ENCODE measurements at regions not wholly inside any gene's neighbourhood (a gene's known extent, or its start where the extent isn't known, plus 50 kb on each side); places are given as distances from the start of the nearest gene placed in this dataset.

DNA sequence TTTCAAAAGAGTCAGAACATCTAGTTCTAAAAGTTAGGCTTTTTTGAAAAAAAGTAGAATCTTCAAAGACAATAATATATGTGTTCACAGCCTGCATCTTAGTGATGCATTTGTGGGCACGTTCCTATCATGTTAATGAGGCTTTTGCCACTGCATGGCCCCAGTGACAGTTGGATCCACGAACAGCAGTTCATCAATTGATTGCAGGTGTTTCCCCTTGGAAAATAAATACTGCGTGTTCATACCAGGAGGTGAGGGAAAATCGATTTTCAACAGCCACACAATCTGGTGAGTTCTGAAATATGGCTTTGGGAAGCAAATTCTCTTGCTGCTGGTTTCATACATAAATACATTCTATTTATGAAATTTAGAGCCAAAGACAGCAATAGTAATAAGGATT, 343.8 kb upstream of the SLC10A2 start:
- DNase-seq (ENCODE audit: low spot score) = no peak
- intact Hi-C loops (cut with DNase I) = no loop called here

DNA sequence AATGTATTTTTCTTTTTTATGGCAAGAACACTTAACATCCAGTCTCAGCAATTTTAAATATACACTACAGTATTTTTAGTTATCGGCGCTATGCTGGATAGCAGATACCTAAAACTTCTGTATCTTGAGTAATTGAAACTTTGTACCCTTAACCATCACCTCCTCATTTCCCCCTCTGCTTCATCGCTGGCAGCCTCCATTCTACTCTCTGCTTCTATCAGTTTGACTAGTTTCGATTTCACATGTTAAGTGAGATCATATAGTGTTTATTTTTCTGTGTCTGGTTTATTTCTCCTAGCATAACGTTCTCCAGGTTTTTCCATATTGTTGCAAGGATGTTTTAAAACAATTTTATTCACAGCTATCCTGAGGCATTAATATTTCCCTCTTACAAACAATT, 340.8 kb upstream of the SLC10A2 start:
- no peak for DNase-seq (ENCODE audit: low spot score)
- intact Hi-C loops (cut with DNase I) = no loop called here

DNA sequence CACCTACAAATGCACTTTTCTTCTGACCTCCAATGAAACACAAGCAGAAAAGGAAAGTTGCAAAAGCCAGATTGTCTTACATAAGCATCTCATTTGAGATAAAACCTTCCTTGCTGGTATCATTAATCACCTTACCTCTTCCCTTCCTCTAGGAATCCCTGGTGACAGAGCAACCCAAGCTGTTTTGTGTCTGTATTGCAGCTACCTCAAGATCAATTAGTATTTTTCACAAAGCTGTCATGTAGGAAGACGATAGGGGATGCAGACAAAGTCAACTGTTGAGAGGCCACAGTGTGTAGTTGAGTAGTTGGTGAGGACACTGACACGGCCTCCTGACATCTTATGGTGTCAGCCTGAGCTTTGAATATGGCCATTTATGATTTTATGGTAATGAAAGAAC, 339.1 kb upstream of the SLC10A2 start:
- DNase-seq (ENCODE audit: low spot score) = no peak
- intact Hi-C loops (cut with DNase I) = no loop called here

DNA sequence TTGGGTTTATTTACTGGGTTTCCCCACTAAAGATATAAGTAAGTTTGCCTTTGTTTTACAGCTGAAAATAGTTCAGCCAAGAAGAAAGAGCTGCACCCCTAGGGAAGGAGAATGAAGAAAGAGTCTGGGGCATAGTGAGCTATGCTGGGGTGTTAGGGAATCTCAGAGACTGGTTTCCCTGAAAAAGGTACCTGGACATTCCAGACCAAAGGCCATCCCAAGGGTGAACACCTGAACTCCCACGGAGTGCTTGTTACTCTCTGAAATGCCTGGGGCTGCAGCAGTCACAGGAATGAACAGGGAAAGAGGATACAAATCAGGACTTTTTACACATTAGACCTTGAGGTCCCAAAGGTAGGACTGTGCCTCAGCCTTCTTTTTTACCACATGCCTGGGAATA, 337.6 kb upstream of the SLC10A2 start:
- DNase-seq (ENCODE audit: low spot score) = no peak
- intact Hi-C loops (cut with DNase I) = no loop called here

DNA sequence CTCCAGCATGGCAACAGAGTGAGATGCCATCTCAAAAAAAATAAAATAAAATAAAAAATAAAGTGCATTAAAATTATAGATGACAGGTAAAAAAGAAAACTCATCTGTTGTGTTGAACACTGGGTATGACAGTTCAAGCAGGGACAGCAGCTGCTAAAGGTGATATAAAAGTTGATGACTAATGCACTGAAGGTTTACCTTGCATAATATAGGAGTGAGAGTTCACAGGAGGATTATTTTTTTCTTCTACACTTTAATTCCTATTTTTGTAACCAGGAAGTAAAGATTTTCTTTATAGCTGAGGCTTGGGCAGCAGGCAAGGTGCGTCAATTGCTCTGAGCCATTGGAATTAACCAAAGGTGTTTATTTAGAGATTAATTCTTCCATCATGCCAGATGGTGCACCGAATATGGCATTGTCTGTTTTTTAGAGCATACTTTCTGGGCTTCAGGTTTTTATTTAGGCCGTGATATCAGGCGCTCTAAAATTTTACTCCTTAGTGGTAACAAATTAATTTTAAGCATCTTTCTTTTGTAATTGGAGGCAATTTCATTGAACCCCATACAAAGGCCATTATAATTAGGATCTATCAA, 337.0 kb upstream of the SLC10A2 start:
- DNase-seq (ENCODE audit: low spot score) = no peak
- intact Hi-C loops (cut with DNase I) = no loop called here

DNA sequence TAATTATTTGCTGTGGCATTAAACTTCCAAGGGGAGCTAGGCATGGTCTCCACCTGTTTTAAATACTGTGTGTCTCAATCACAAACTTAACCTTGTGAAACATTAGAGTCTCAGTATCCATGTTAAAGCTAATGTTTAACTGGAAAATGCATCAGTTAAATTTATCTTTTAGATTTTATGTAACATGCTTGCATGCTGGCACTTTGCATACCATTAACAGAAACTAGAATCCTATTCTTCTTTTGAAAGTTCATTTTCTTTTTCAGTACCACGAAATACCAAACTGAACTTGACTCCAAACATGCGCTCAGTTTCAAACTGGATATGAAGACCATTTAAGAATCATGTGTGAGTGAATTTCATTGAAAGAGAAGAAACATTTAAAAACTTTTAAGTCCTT, 328.9 kb upstream of the SLC10A2 start:
- intact Hi-C loops (cut with DNase I) = no loop called here

DNA sequence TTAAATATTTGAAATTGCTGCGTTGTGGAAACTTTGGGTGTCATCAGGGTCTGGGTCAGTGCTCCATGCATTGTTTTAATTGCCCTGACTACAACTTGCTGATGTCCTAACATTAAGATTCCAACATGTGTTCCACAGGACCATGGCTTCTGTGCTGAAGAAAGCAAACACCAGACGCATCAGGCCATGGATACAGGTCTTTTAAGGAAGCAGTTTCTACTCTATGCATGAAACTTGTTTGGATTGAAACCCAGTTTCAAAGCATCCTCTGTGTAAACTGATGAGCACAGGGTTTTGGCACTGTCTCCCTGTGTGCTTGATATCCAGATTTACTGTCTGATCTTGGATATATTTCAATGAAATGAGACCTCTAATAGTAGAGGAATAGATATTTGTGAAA, 328.4 kb upstream of the SLC10A2 start:
- DNase-seq (ENCODE audit: low spot score) = no peak
- intact Hi-C loops (cut with DNase I) = no loop called here

More for the DNA sequence above, 328.9 kb upstream of the SLC10A2 start:
- no peak for DNase-seq (ENCODE audit: low spot score)

DNA sequence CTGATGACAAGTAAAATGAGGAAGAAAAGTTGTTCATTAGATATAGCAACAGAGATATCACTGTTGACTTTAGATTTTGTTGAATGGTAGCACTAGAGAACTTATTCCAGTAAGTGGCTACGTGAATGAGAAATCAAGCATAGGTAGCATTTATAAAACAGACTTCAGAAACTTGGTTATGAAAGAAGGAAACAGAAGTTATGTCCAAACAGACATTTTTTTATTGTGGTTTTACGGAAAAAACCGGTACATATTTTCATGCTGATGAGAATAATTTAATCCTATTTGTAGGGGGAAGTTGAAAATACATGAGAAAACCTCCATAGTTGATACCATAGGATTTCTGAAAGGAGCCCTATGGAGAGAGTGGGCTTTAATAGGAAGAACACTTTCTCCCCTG, 325.7 kb upstream of the SLC10A2 start:
- DNase-seq (ENCODE audit: low spot score) = no peak
- intact Hi-C loops (cut with DNase I) = no loop called here

DNA sequence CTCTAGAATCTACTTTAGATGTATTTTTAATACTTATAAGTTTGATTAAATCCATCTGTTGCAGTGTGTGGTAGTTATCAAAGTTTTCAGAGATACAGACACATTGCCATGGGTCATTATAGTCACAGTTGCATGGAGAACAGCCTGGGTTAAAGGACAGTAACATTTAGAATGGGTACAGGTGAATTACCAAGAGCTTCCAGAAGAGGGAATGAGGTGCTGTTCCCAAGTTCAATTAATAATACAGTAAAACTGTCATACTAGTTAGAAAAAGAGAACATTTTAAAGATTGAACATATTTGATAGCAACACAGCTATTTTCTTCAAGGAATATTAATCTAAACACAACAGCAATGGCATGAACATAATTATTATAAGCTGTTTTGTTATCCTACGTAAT, 322.6 kb upstream of the SLC10A2 start:
- no peak for DNase-seq (ENCODE audit: low spot score)
- intact Hi-C loops (cut with DNase I) = no loop called here

DNA sequence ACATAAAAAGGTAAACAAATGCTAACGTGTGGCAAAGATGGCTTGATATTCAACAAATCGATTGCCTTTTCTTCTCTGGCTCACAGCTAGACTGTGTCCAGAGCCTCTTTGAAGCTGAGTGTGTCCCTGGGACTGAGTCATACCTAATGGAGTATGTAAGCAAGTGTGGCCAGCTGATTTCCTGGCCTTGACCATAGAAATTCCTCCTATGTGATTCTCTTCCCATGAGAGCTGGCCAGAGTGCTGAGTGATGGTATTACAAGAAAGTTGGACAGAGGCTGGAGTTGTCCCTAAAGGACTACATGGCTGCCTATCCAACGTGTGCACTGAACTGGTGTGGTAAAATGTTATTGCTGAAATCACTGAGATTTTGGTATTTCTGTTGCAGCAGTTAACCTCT, 320.1 kb upstream of the SLC10A2 start:
- no peak for DNase-seq (ENCODE audit: low spot score)
- intact Hi-C loops (cut with DNase I) = no loop called here

DNA sequence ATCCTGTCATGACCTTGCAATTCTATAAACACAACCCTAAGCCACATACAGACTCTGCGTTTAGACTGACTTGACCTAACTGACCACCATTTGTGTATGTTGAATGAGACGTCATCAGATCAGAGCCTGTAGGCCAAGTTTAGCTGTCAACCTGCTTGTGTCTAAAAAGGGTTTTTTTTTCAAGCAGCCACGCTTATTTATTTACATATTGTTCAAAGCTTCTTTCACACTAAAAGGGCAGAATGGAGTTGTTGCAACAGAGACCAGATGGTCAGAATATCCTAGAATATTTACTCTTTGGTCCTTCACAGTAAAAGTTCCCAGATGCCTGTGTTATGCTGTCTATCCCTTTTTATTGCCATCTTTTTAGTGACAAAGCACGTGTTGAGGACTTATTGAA, 307.7 kb upstream of the SLC10A2 start:
- no peak for DNase-seq (ENCODE audit: low spot score)
- intact Hi-C loops (cut with DNase I) = no loop called here

DNA sequence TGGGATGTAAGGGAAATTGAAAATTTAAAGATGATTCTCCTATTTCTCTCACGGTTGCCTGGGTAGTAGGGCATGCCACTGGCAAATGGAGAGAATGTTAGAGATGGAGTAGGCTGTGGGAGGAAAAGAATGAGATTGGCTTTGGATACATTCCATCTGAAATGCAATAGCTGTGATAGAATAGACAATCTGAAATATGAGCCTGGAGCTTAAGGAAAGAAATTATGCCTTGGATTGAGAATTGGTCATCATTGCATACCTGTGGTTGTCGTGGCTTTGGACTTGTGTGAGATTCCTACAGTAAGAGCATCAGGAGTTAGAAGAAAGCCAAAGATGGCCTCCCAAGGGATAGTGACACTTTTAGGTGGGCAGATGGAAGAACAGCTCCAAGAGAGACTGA, 305.1 kb upstream of the SLC10A2 start:
- intact Hi-C loops (cut with DNase I) = no loop called here
- no peak for DNase-seq (ENCODE audit: low spot score)

DNA sequence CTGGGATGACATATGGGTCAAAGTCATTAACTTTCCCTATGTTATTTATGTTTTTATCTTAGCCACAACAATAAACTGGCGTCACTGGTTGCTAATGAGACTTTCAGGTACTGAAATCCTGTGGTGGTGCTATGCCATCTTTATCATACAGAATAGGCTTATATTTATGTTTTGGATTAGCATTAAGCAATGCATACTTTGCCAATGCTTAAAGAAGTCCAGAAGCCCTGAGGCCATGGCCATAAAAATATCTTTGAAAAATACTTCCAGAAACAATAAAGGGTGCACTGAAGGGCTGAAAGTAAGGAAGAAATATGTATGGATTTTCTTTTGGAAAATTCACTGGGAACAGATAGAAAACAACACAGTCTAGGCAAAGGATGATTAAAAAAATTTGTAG, 304.6 kb upstream of the SLC10A2 start:
- intact Hi-C loops (cut with DNase I) = no loop called here
- no peak for DNase-seq (ENCODE audit: low spot score)

DNA sequence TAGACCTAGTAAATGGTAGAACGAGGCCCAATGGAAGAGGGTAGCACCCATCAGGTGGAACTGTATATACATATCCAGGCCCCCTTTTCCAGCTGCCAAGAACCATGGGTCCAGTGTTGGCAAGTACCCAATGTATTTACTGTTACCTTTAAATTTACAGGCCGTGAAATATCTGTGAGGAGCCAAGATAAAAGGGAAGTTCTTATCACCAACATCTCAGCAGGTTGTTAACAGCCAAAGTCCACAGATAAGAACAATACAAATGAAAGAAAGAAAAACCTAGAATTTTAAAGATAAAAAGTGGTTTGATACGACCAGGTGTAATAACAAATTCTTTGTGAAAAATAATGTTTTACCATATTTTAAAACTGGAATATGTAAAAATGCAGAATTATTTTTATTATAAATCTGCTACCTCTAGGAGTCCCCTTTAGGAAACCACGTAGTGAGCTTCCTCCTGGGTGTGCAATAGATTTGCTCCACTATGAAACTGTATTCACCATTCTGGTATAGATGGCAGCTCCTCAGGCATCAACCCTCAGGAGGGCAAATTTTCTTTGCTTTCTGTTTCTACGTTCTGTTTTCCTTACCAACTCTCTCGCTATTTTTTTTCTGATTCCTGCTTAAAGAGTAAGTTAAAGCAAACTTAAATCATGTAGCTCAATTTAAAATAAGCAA, 292.2 kb upstream of the SLC10A2 start:
- intact Hi-C loops (cut with DNase I) = no loop called here
- DNase-seq (ENCODE audit: low spot score) = no peak

DNA sequence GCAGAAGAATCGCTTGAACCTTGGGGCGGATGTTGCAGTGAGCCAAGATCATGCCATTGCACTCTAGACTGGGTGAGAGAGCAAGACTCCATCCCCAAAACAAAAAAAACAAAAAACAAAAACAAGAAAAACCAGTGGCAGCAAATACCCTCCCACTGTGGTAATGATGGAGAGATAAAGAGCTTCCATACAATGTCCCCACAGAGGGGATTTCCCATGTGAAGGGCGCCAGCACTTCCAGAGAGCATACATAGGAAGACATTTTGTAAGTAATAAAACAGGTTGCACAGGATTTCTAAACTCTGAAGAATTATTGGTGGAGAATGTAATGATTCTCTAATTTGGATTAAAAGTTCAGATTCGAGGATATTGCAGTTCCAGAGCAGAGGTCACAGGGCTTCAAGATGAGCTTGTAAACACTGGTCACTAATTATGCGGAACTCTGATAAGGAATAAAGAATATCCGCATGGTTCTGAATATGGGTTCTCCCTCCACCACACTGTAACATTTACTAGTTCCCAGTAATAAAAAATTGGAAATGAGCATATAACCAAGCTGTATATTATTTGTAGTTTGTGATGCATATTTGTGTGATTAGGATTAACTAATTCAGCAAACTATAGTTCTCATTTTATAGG, 290.1 kb upstream of the SLC10A2 start:
- DNase-seq (ENCODE audit: low spot score) = no peak
- intact Hi-C loops (cut with DNase I) = no loop called here

DNA sequence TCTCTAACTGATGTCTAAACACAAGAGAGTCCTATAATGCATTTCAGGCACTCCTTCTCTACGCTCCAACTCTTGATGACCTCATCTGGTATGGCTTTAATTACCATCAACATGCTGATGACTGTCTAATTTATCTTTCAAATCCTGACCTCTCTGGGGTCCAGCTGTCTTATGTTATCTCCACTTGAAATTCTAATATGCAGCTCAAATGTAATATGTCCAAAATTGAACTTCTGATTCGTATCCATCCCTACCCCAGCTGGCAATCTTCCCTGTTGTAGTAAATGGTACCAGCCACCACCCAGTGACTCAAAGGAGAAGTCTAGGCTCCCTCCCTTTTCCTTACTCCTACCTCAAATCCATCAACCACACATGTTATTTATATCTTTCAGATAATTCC, 288.0 kb upstream of the SLC10A2 start:
- intact Hi-C loops (cut with DNase I) = no loop called here

DNA sequence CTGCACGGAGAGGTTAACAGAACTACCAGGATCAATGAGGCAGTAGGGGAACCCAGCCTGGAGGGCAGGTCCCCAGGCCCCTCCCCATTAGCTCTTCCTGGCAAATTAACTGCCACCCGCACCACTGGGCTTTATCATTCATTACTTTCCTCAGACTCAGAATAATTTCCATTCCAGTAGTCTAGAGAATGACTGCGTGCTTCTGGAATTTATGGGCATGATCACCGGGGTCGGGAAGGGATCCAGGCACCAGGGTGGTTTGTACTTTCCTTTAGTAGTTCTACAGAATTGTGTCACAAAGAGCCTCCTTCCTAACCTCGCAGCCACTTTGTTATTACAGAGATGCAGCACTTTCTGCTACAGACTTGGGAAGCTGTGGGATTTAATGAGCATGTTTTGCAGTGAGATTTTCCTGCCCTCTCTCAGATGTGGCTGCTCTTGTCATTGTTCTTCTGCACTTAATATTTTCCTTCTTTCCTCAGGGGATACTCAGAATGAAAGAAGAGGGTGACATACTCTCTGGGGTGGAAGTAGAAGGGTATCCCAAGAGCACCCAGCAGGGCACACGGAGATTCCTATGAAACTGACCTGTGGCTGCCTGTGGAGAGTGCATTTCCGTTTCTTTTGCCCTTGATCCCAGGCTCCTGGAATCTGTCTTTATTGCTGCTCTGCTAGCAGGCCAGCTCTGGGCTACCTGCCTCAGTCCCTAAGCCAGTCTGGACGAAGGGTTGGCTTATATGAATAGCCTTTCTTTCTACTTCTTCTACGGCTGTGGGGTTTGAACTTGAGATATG, 285.0 kb upstream of the SLC10A2 start:
- no peak for DNase-seq (ENCODE audit: low spot score)
- intact Hi-C loops (cut with DNase I) = no loop called here

More for the DNA sequence above, 288.0 kb upstream of the SLC10A2 start:
- no peak for DNase-seq (ENCODE audit: low spot score)

DNA sequence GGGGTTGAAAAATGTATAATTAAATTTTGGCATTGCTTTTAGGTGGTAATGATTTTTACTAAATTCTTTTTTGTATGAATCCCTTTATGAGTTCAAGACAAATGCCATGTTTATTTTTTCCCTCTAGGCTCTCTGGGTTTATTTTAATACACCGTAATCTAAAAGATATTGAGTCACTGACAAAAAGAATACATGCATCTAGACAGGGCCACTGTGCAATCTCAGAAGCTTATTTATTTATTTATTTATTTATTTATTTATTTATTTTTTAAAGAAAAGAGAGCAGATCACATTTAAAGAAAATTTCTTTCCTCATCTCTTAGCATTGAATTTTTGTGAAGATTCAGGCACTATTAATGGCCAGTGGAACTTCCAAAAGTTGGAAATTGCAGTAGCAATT, 283.9 kb upstream of the SLC10A2 start:
- intact Hi-C loops (cut with DNase I) = no loop called here
- no peak for DNase-seq (ENCODE audit: low spot score)

DNA sequence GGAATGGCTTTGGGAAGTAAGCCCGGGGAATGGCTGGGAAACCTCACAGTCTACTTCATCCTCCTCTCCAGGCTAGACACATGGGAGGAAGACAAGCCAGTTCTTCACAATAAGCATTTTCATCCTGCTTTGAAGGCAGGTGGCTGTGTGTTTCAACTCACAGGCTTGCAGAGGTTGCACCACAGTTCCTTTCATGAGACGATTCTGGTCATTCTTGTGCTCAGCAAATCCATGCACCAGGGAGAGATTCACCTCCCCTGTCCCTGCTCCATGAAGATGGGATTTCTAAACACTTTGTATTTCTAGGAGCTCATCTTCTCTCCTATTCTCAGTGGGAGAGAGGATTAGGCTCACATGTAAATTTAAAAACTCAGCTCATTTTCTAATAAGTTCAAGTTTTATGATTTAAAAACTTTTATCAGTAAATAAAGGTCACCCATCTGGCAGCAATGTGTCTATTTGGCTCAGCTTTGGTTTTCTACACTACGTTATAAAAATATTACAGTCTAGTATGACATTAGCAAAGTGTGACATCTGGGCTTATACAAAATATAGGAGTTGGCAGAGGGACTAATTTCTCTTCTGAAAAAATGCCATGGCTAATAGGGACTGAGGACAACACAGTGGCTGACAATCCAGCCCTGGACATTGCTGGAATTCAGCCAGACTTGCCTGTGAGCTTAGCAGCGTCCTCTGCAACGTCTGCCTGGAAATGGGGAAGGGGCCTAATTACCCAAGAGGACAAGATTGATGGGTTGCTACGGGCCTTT, 283.2 kb upstream of the SLC10A2 start:
- intact Hi-C loops (cut with DNase I) = no loop called here
- DNase-seq (ENCODE audit: low spot score) = no peak

DNA sequence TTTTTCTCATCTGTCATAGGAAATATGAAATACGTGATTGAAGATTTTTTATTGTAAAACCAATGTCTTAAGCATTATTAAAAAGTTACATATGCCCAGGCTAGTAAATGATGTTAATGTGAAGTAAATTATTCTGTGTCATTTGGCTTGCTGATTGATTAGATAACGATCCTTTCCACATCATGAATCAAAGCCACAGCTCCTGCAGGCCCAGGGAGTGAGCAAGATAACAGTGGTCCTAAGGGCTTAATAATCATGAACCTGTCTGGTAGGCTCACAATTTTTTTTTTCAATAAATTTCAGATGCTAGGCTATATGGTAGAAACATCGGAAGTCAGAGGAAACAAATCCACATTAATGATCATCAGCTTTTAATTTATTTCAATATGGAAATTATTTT, 269.0 kb upstream of the SLC10A2 start:
- intact Hi-C loops (cut with DNase I) = no loop called here
- DNase-seq (ENCODE audit: low spot score) = no peak

Measured in cardiac septum (tissue), 1 donor.